ENCODE measurements at regions not wholly inside any gene's neighbourhood (a gene's known extent, or its start where the extent isn't known, plus 50 kb on each side); places are given as distances from the start of the nearest gene placed in this dataset.

- TF ChIP-seq, protein P1, sequence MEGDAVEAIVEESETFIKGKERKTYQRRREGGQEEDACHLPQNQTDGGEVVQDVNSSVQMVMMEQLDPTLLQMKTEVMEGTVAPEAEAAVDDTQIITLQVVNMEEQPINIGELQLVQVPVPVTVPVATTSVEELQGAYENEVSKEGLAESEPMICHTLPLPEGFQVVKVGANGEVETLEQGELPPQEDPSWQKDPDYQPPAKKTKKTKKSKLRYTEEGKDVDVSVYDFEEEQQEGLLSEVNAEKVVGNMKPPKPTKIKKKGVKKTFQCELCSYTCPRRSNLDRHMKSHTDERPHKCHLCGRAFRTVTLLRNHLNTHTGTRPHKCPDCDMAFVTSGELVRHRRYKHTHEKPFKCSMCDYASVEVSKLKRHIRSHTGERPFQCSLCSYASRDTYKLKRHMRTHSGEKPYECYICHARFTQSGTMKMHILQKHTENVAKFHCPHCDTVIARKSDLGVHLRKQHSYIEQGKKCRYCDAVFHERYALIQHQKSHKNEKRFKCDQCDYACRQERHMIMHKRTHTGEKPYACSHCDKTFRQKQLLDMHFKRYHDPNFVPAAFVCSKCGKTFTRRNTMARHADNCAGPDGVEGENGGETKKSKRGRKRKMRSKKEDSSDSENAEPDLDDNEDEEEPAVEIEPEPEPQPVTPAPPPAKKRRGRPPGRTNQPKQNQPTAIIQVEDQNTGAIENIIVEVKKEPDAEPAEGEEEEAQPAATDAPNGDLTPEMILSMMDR (IDR thresholded peaks at IDR 0.05): no peak
- TF ChIP-seq POLR2A (IDR thresholded peaks at IDR 0.05): no peak
These were observed 193.4 kb upstream of the NOVA1 start for GRCh38 chr14:26791117-26791806.
